Endothelial cell (in vitro differentiated cells): ENCODE measurements at regions not wholly inside any gene's neighbourhood (a gene's known extent, or its start where the extent isn't known, plus 50 kb on each side); places are given as distances from the start of the nearest gene placed in this dataset.

Experiments used
- DNase-seq: peaks from one replicate; pipeline ENCODE4 v3.0.0; 2021; ENCODE audit warnings: low spot score
- H3K27ac Mint-ChIP-seq: one replicate; pipeline ENCODE4 v1.8.0; 2021; ENCODE audit warnings: mixed read lengths, inconsistent platforms; ENCODE audit not compliant: unreplicated experiment
- H3K27me3 Mint-ChIP-seq: one replicate; pipeline ENCODE4 v1.8.0; 2021; ENCODE audit warnings: mild to moderate bottlenecking, moderate library complexity, mixed read lengths, inconsistent platforms; ENCODE audit not compliant: unreplicated experiment
- H3K36me3 Mint-ChIP-seq: one replicate; pipeline ENCODE4 v1.8.0; 2021; ENCODE audit warnings: mild to moderate bottlenecking, low read depth, mixed read lengths, inconsistent platforms; ENCODE audit not compliant: unreplicated experiment
- H3K4me1 Mint-ChIP-seq: one replicate; pipeline ENCODE4 v1.8.0; 2021; ENCODE audit warnings: mild to moderate bottlenecking, mixed read lengths, inconsistent platforms; ENCODE audit not compliant: unreplicated experiment
- H3K4me3 Mint-ChIP-seq: one replicate; pipeline ENCODE4 v1.8.0; 2021; ENCODE audit warnings: mild to moderate bottlenecking, mixed read lengths, inconsistent platforms; ENCODE audit not compliant: unreplicated experiment
- H3K9me3 Mint-ChIP-seq: one replicate; pipeline ENCODE4 v1.8.0; 2021; ENCODE audit warnings: mixed read lengths, inconsistent platforms; ENCODE audit not compliant: unreplicated experiment
- CTCF ChIP-seq: fragments of 200-600 bp; sonication (generic); IDR thresholded peaks from one replicate; pipeline ENCODE4 v1.5.0; 2021; ENCODE audit warnings: antibody characterized with exemption; ENCODE audit not compliant: unreplicated experiment

- no peak for TF ChIP-seq CTCF
- Mint-ChIP-seq H3K4me3 (no peak overlapping the region), H3K36me3 (no peaks in the 10 kb centered on the region), H3K9me3 (no peaks in the 10 kb centered on the region), H3K27ac (no peak overlapping the region), H3K27me3 (no peaks in the 10 kb centered on the region), H3K4me1 (no peaks in the 10 kb centered on the region)
- DNase-seq: no peak
These were observed 71.4 kb downstream of the ADRB2 start for GRCh38 chr5:148897842-148898241.

- no peak overlapping the region for H3K4me3 Mint-ChIP-seq
- no peak for TF ChIP-seq CTCF
- H3K27me3 Mint-ChIP-seq: no peaks in the 10 kb centered on the region
- DNase-seq: no peak
- no peak overlapping the region for H3K27ac Mint-ChIP-seq
- no peaks in the 10 kb centered on the region for H3K4me1 Mint-ChIP-seq
- no peaks in the 10 kb centered on the region for H3K9me3 Mint-ChIP-seq
- no peaks in the 10 kb centered on the region for H3K36me3 Mint-ChIP-seq
These were observed 72.1 kb downstream of the ADRB2 start for GRCh38 chr5:148898413-148899075.

- H3K27me3 Mint-ChIP-seq: no peaks in the 10 kb centered on the region
- H3K4me1 Mint-ChIP-seq: no peaks in the 10 kb centered on the region
- H3K9me3 Mint-ChIP-seq: no peaks in the 10 kb centered on the region
- H3K27ac Mint-ChIP-seq: no peak overlapping the region
- TF ChIP-seq CTCF: no peak
- no peak overlapping the region for H3K4me3 Mint-ChIP-seq
- no peaks in the 10 kb centered on the region for H3K36me3 Mint-ChIP-seq
- no peak for DNase-seq
These were observed 73.6 kb downstream of the ADRB2 start for GRCh38 chr5:148899993-148900392.

- Mint-ChIP-seq H3K9me3 (no peaks in the 10 kb centered on the region), H3K27me3 (no peaks in the 10 kb centered on the region), H3K36me3 (no peaks in the 10 kb centered on the region), H3K4me3 (no peak overlapping the region), H3K4me1 (no peaks in the 10 kb centered on the region), H3K27ac (no peak overlapping the region)
- DNase-seq: no peak
- TF ChIP-seq CTCF: no peak
These were observed 76.1 kb downstream of the ADRB2 start for GRCh38 chr5:148902478-148902877.

GRCh38 chr5:148903587-148903986, 77.2 kb downstream of the ADRB2 start:
- Mint-ChIP-seq H3K27me3 (no peaks in the 10 kb centered on the region), H3K9me3 (no peaks in the 10 kb centered on the region), H3K4me3 (no peak overlapping the region), H3K36me3 (no peaks in the 10 kb centered on the region), H3K4me1 (no peaks in the 10 kb centered on the region), H3K27ac (no peak overlapping the region)
- no peak for DNase-seq
- no peak for TF ChIP-seq CTCF
